Stimulated activated CD4-positive, alpha-beta T cell treated with anti-CD3 and anti-CD28 coated beads, Interleukin-4, amount 100 ng/mL, for 48 hours (primary cell): ENCODE measurements at regions not wholly inside any gene's neighbourhood (a gene's known extent, or its start where the extent isn't known, plus 50 kb on each side); places are given as distances from the start of the nearest gene placed in this dataset.
"Not testable (repeated sequence)": the region's sequence is repeated elsewhere in the genome, so short reads cannot be mapped to it uniquely, and the experiment has no call there.

Experiments used
- DNase-seq, 2 donors: peaks; one replicate each; pipeline ENCODE4 v3.0.0-alpha.2; 2020; ENCODE audit warnings: low read depth in 2 of 2

GRCh38 chr16:86074651-86075487 is 175.9 kb downstream of the IRF8 start:
- DNase-seq = no peak

GRCh38 chr16:86075488-86075785 is 176.5 kb downstream of the IRF8 start:
- DNase-seq = no peak

GRCh38 chr16:86075839-86076440 is 177.0 kb downstream of the IRF8 start:
- DNase-seq = no peak

- DNase-seq = no peak
Measured at GRCh38 chr16:86076606-86077005, 177.6 kb downstream of the IRF8 start.

GRCh38 chr16:86077243-86077940 is 178.4 kb downstream of the IRF8 start:
- no peak for DNase-seq

GRCh38 chr16:86078121-86078600 is 179.2 kb downstream of the IRF8 start:
- DNase-seq = no peak

- DNase-seq = not testable (repeated sequence)
Measured at GRCh38 chr16:86078711-86079110, 179.7 kb downstream of the IRF8 start.

- DNase-seq = no peak
Measured at GRCh38 chr16:86079255-86079885, 180.4 kb downstream of the IRF8 start.

- DNase-seq = no peak
Measured at GRCh38 chr16:86080131-86080875, 181.3 kb downstream of the IRF8 start.

- no peak for DNase-seq
Measured at GRCh38 chr16:86080982-86081381, 182.0 kb downstream of the IRF8 start.

- no peak for DNase-seq
Measured at GRCh38 chr16:86082418-86083030, 183.6 kb downstream of the IRF8 start.

GRCh38 chr16:86083382-86084002 is 184.5 kb downstream of the IRF8 start:
- no peak for DNase-seq

GRCh38 chr16:86085161-86085611 is 186.2 kb downstream of the IRF8 start:
- no peak for DNase-seq

- no peak for DNase-seq
Measured at GRCh38 chr16:86085795-86086194, 186.8 kb downstream of the IRF8 start.

GRCh38 chr16:86086471-86086870 is 187.5 kb downstream of the IRF8 start:
- DNase-seq = no peak

- no peak for DNase-seq
Measured at GRCh38 chr16:86087011-86087895, 188.3 kb downstream of the IRF8 start.

GRCh38 chr16:86087896-86088230 is 188.9 kb downstream of the IRF8 start:
- DNase-seq = no peak

GRCh38 chr16:86088287-86088686 is 189.3 kb downstream of the IRF8 start:
- no peak for DNase-seq

GRCh38 chr16:86088816-86089215 is 189.9 kb downstream of the IRF8 start:
- no peak for DNase-seq
